Loucy (cell line): ENCODE measurements at regions not wholly inside any gene's neighbourhood (a gene's known extent, or its start where the extent isn't known, plus 50 kb on each side); places are given as distances from the start of the nearest gene placed in this dataset.

Source experiments
- EZH2phosphoT487 ChIP-seq: fragments of 200-600 bp; IDR thresholded peaks from 2 replicates; pipeline ENCODE4 v1.6.1; 2018; ENCODE audit warnings: antibody characterized with exemption, mild to moderate bottlenecking, moderate library complexity, borderline replicate concordance
- TF ChIP-seq, protein P1 (sequence below): fragments of 200-600 bp; sonication (generic); conservative IDR thresholded peaks from 2 replicates; pipeline ENCODE4 v1.5.1; 2014; ENCODE audit warnings: mild to moderate bottlenecking, antibody characterized with exemption, low read length

GRCh38 chr2:180542511-180542910 is 437.9 kb upstream of the UBE2E3 start:
- TF ChIP-seq, protein P1, sequence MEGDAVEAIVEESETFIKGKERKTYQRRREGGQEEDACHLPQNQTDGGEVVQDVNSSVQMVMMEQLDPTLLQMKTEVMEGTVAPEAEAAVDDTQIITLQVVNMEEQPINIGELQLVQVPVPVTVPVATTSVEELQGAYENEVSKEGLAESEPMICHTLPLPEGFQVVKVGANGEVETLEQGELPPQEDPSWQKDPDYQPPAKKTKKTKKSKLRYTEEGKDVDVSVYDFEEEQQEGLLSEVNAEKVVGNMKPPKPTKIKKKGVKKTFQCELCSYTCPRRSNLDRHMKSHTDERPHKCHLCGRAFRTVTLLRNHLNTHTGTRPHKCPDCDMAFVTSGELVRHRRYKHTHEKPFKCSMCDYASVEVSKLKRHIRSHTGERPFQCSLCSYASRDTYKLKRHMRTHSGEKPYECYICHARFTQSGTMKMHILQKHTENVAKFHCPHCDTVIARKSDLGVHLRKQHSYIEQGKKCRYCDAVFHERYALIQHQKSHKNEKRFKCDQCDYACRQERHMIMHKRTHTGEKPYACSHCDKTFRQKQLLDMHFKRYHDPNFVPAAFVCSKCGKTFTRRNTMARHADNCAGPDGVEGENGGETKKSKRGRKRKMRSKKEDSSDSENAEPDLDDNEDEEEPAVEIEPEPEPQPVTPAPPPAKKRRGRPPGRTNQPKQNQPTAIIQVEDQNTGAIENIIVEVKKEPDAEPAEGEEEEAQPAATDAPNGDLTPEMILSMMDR, result no peak
- no peak for TF ChIP-seq EZH2phosphoT487
